NOMO-1 (cell line): ENCODE measurements at regions not wholly inside any gene's neighbourhood (a gene's known extent, or its start where the extent isn't known, plus 50 kb on each side); places are given as distances from the start of the nearest gene placed in this dataset.

Experiments
- DNase-seq, 2 experiments: peaks; one replicate each; lab custom pipeline; 2025; ENCODE audit not compliant: unreplicated experiment in 2 of 2; lab: John Stamatoyannopoulos, UW

GRCh38 chr10:118108194-118109026 lies 61.7 kb upstream of the RAB11FIP2 start:
- no peak for DNase-seq

GRCh38 chr10:118107541-118107940 lies 60.8 kb upstream of the RAB11FIP2 start:
- no peak for DNase-seq

- DNase-seq = no peak
These were observed 60.3 kb upstream of the RAB11FIP2 start for GRCh38 chr10:118107040-118107439.

GRCh38 chr10:118106426-118106825 lies 59.7 kb upstream of the RAB11FIP2 start:
- DNase-seq = peak in 1 of 2 experiments; percentile 1

GRCh38 chr10:118102121-118102520 lies 55.4 kb upstream of the RAB11FIP2 start:
- no peak for DNase-seq

GRCh38 chr10:118101501-118101900 lies 54.8 kb upstream of the RAB11FIP2 start:
- DNase-seq = no peak
